ENCODE measurements at regions not wholly inside any gene's neighbourhood (a gene's known extent, or its start where the extent isn't known, plus 50 kb on each side); places are given as distances from the start of the nearest gene placed in this dataset.

DNA sequence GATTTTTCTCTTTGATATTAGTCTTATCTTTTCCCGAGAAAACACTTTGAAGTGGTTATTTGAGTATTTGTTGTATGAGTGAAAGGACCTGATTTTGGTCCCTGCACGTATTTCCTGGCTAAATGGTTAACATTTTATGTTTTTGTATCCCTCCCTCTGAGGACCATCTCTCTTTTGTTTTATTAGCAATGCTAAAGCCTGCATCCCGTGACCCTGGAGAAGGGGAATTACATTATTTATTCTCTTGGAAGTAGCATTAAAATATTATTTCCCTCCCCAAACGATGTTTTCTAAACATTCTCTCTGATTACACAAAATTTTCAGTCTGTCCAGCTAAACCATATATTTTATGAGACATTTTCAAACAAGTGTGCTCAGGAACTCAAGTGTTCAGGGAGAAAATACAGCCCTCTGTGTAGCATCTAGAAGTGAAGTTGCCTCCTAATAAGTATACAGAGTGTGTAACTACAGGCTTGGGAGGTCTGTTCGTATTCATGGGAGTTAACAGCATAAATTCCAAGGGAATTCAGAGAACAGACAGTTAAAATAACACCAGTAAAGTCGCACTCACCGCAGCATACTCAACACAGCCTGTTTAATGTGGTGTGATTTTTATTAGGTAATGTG is 163.8 kb upstream of the NPVF start:
- Histone ChIP-seq H3K27ac (ENCODE audit: low read depth, low read length) (peak overlapping the region; percentile 74), H3K9ac (ENCODE audit: low read length) (no peak overlapping the region), H3K27me3 (ENCODE audit: control insufficient read depth, insufficient read depth, low read length) (no peaks in the 10 kb centered on the region), H3K4me1 (ENCODE audit: control insufficient read depth, insufficient read depth, low read length) (peaks cover 21% of the 10 kb centered on the region), H3K36me3 (ENCODE audit: control insufficient read depth, insufficient read depth, low read length) (no peaks in the 10 kb centered on the region), H3K4me3 (ENCODE audit: low read length) (no peak overlapping the region)

DNA sequence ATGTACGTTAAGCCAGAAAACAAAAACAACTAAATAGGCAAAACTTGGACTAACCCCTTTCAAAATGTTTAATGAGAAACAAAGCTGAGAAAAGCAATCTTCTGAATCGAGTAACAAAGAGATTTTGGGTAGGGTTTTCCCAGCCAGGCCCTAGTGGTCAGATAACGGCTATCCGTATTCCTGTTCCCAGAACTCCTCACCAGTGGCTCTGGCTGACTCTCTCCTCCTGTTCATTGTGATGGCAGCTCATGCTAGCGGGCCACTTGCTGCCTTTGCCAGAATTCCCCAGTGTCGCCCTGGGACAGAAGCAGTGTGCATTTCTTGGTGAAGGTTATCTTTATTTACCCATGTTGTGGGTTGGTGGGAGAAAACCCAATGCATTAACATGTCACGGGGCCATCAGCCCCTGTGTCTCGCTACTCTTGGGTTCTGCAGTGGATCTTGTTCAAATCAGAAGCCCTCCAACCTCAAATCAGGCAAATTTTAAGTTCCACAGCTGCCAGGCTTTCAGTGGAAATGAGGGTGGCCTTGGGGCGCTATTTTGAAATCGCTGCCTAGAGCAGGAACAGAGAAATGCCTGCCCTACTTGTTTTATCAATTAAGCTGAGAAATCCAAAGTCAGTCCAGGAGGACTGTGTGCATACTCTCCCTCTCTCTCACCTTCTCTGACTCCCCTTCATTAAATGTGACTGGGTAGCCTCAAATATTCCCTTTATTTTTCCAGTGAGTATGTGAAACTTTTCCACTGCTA is 164.5 kb upstream of the NPVF start:
- Histone ChIP-seq H3K27me3 (ENCODE audit: control insufficient read depth, insufficient read depth, low read length) (no peaks in the 10 kb centered on the region), H3K4me3 (ENCODE audit: low read length) (no peak overlapping the region), H3K9ac (ENCODE audit: low read length) (no peak overlapping the region), H3K4me1 (ENCODE audit: control insufficient read depth, insufficient read depth, low read length) (peaks cover 21% of the 10 kb centered on the region), H3K27ac (ENCODE audit: low read depth, low read length) (peak overlapping the region; percentile 74), H3K36me3 (ENCODE audit: control insufficient read depth, insufficient read depth, low read length) (no peaks in the 10 kb centered on the region)

GRCh38 chr7:25395976-25396375 is 167.7 kb upstream of the NPVF start:
- Histone ChIP-seq H3K4me3 (ENCODE audit: low read length) (no peak overlapping the region), H3K9ac (ENCODE audit: low read length) (no peak overlapping the region), H3K4me1 (ENCODE audit: control insufficient read depth, insufficient read depth, low read length) (peaks cover 21% of the 10 kb centered on the region), H3K27me3 (ENCODE audit: control insufficient read depth, insufficient read depth, low read length) (no peaks in the 10 kb centered on the region), H3K36me3 (ENCODE audit: control insufficient read depth, insufficient read depth, low read length) (no peaks in the 10 kb centered on the region), H3K27ac (ENCODE audit: low read depth, low read length) (no peak overlapping the region)

GRCh38 chr7:25396668-25397067 is 168.4 kb upstream of the NPVF start:
- H3K4me1 ChIP-seq (ENCODE audit: control insufficient read depth, insufficient read depth, low read length) = peaks cover 20% of the 10 kb centered on the region
- H3K4me3 ChIP-seq (ENCODE audit: low read length) = no peak overlapping the region
- no peaks in the 10 kb centered on the region for H3K36me3 ChIP-seq (ENCODE audit: control insufficient read depth, insufficient read depth, low read length)
- no peaks in the 10 kb centered on the region for H3K27me3 ChIP-seq (ENCODE audit: control insufficient read depth, insufficient read depth, low read length)
- H3K9ac ChIP-seq (ENCODE audit: low read length) = no peak overlapping the region
- no peak overlapping the region for H3K27ac ChIP-seq (ENCODE audit: low read depth, low read length)

GRCh38 chr7:25398418-25398817 is 170.1 kb upstream of the NPVF start:
- H3K4me1 ChIP-seq (ENCODE audit: control insufficient read depth, insufficient read depth, low read length) = peaks cover 8% of the 10 kb centered on the region
- H3K4me3 ChIP-seq (ENCODE audit: low read length) = no peak overlapping the region
- H3K36me3 ChIP-seq (ENCODE audit: control insufficient read depth, insufficient read depth, low read length) = no peaks in the 10 kb centered on the region
- H3K27me3 ChIP-seq (ENCODE audit: control insufficient read depth, insufficient read depth, low read length) = no peaks in the 10 kb centered on the region
- H3K27ac ChIP-seq (ENCODE audit: low read depth, low read length) = no peak overlapping the region
- no peak overlapping the region for H3K9ac ChIP-seq (ENCODE audit: low read length)

DNA sequence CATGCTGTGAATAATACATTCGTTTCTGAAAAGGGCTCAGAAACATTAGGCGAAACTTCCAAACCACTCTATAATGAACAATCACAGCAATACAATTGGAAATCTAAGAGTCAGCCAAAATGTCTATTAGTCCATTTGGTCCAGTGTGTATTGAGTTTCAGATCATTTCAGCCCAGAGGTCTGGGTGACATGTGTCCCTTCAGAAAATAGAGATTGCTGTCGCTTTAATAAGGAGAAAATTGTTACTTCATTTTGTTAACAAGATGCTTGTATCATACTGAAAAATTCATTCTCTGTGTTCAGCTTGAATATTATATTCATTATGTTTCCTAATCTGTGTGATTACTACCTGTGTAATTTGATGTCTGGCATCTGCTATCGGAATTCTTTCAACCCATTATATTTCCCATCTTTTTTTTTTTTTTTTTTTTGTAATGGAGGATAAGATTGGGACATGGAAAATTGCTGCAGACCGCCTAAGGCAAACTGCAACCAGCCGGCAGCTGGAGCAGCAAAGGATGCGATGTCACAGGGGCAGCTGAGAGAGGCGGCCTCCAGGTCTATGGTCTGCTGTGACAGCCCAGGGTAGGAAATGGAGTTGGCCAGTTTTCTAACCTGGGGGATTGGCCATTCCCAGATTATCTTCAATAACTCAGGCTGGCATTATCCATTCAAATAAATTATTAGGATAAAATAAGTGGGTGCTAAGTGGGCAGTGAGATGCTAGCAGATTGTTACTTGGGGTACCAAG is 170.9 kb upstream of the NPVF start:
- Histone ChIP-seq H3K27ac (ENCODE audit: low read depth, low read length) (no peak overlapping the region), H3K4me3 (ENCODE audit: low read length) (no peak overlapping the region), H3K27me3 (ENCODE audit: control insufficient read depth, insufficient read depth, low read length) (no peaks in the 10 kb centered on the region), H3K4me1 (ENCODE audit: control insufficient read depth, insufficient read depth, low read length) (peaks cover 1% of the 10 kb centered on the region), H3K9ac (ENCODE audit: low read length) (no peak overlapping the region), H3K36me3 (ENCODE audit: control insufficient read depth, insufficient read depth, low read length) (no peaks in the 10 kb centered on the region)

DNA sequence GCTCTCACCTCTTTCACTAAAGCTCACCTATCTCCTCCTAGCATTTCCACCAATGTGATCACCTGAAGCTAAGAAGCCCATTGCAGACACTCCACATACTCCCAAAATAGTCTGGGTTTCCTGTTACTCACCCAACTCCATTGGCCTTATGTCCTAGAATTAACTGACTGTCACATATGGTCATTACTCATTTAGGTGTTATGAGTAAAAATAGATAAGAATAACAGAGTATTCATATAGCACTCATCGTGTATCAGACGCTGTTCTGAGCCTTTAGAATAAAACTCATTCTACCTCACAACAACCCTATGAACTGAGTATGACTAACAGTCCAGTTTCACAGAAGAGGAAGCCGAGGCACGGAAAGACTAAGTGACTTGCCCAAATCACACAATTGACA is 174.2 kb upstream of the NPVF start:
- Histone ChIP-seq H3K36me3 (ENCODE audit: control insufficient read depth, insufficient read depth, low read length) (no peaks in the 10 kb centered on the region), H3K9ac (ENCODE audit: low read length) (no peak overlapping the region), H3K27me3 (ENCODE audit: control insufficient read depth, insufficient read depth, low read length) (no peaks in the 10 kb centered on the region), H3K4me1 (ENCODE audit: control insufficient read depth, insufficient read depth, low read length) (peaks cover 3% of the 10 kb centered on the region), H3K27ac (ENCODE audit: low read depth, low read length) (no peak overlapping the region), H3K4me3 (ENCODE audit: low read length) (no peak overlapping the region)

- H3K4me1 ChIP-seq (ENCODE audit: control insufficient read depth, insufficient read depth, low read length) = peaks cover 7% of the 10 kb centered on the region
- no peaks in the 10 kb centered on the region for H3K27me3 ChIP-seq (ENCODE audit: control insufficient read depth, insufficient read depth, low read length)
- no peaks in the 10 kb centered on the region for H3K36me3 ChIP-seq (ENCODE audit: control insufficient read depth, insufficient read depth, low read length)
- no peak overlapping the region for H3K4me3 ChIP-seq (ENCODE audit: low read length)
- no peak overlapping the region for H3K9ac ChIP-seq (ENCODE audit: low read length)
- peak overlapping the region; percentile 45 for H3K27ac ChIP-seq (ENCODE audit: low read depth, low read length)
Measured at GRCh38 chr7:25405736-25406135, 177.4 kb upstream of the NPVF start.

DNA sequence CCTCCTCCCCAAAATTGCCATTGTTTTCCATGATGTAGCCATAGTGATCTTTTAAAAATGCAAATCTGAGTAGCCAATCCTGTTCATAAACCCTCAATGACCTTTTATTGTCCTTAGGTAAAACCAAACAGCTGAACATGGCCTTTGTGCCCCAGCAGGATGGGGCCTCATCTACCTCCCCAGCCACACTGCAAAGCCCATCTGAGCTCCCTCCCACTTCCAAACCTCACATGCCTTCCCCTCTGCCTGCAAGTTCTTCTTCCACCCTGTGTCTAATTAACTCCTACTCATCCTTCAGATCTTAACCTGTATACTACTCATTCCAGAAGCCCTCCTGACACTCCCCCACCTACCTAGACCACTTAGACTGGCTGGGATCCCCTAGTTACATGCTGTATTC is 178.8 kb upstream of the NPVF start:
- no peaks in the 10 kb centered on the region for H3K36me3 ChIP-seq (ENCODE audit: control insufficient read depth, insufficient read depth, low read length)
- H3K27ac ChIP-seq (ENCODE audit: low read depth, low read length) = no peak overlapping the region
- no peak overlapping the region for H3K4me3 ChIP-seq (ENCODE audit: low read length)
- H3K4me1 ChIP-seq (ENCODE audit: control insufficient read depth, insufficient read depth, low read length) = peaks cover 7% of the 10 kb centered on the region
- H3K9ac ChIP-seq (ENCODE audit: low read length) = no peak overlapping the region
- no peaks in the 10 kb centered on the region for H3K27me3 ChIP-seq (ENCODE audit: control insufficient read depth, insufficient read depth, low read length)

GRCh38 chr7:25408012-25408687 is 179.9 kb upstream of the NPVF start:
- Histone ChIP-seq H3K27me3 (ENCODE audit: control insufficient read depth, insufficient read depth, low read length) (no peaks in the 10 kb centered on the region), H3K27ac (ENCODE audit: low read depth, low read length) (no peak overlapping the region), H3K36me3 (ENCODE audit: control insufficient read depth, insufficient read depth, low read length) (no peaks in the 10 kb centered on the region), H3K4me3 (ENCODE audit: low read length) (no peak overlapping the region), H3K9ac (ENCODE audit: low read length) (no peak overlapping the region), H3K4me1 (ENCODE audit: control insufficient read depth, insufficient read depth, low read length) (peaks cover 7% of the 10 kb centered on the region)

DNA sequence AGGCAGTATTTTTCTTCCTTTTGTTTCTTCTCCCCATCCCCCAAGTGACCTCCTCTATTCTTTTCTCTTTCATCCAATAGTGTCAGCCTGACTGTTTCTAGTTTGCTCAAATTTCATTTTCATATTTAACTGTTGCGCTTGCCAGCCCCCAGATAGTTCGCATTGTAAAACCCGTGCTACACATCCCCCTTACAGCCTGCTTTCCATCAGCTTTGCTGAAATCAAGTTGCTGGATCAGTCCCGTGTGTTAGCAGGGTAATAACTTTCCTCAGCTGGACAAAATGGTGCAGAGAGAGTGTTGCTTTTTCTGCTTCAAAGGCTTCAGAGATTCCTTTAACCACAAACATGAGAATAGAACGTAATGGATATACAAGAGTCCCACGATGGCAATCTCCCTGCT is 180.6 kb upstream of the NPVF start:
- no peak overlapping the region for H3K4me3 ChIP-seq (ENCODE audit: low read length)
- no peaks in the 10 kb centered on the region for H3K27me3 ChIP-seq (ENCODE audit: control insufficient read depth, insufficient read depth, low read length)
- H3K36me3 ChIP-seq (ENCODE audit: control insufficient read depth, insufficient read depth, low read length) = no peaks in the 10 kb centered on the region
- H3K4me1 ChIP-seq (ENCODE audit: control insufficient read depth, insufficient read depth, low read length) = peaks cover 7% of the 10 kb centered on the region
- H3K9ac ChIP-seq (ENCODE audit: low read length) = no peak overlapping the region
- no peak overlapping the region for H3K27ac ChIP-seq (ENCODE audit: low read depth, low read length)

DNA sequence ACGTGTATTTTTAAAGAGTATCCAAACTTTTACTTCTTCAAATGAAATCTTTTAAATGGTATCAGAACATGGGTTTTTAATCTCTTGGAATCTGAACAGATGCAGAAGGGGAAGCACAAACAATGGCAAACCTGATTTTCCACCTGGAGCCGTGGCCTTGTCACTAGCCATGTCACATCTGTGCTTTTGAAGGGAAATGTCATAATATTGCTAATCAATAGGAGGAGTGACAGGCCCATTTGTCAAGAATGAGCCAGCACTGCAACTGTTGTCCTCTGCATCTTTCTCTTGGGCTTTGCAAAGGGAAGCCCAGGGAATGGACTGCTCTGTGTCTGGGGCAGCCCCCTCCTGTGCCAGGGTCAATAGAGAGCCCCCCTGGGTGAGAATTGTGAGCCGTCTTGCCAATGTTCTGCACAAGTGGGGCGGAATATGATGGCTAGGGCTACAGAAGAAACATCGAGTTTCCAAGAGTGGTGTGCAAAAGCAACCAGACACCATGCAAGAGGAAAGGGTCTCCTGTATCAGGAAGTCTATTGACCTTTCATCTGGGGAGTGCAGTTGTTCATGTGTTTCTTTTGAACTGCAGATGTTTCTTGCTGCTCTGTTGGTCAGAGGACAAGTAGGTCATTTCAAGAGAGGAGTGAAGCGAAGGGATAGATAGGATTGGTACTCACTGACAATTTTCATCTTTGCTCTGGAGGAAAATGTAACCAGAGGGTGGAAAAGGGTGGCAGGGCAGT is 181.8 kb upstream of the NPVF start:
- H3K4me1 ChIP-seq (ENCODE audit: control insufficient read depth, insufficient read depth, low read length) = peaks cover 7% of the 10 kb centered on the region
- H3K4me3 ChIP-seq (ENCODE audit: low read length) = no peak overlapping the region
- H3K27ac ChIP-seq (ENCODE audit: low read depth, low read length) = no peak overlapping the region
- H3K9ac ChIP-seq (ENCODE audit: low read length) = no peak overlapping the region
- H3K36me3 ChIP-seq (ENCODE audit: control insufficient read depth, insufficient read depth, low read length) = no peaks in the 10 kb centered on the region
- no peaks in the 10 kb centered on the region for H3K27me3 ChIP-seq (ENCODE audit: control insufficient read depth, insufficient read depth, low read length)

Data from rectal smooth muscle tissue (tissue), 1 donor.